ENCODE measurements at regions not wholly inside any gene's neighbourhood (a gene's known extent, or its start where the extent isn't known, plus 50 kb on each side); places are given as distances from the start of the nearest gene placed in this dataset.
"Not testable (repeated sequence)": the region's sequence is repeated elsewhere in the genome, so short reads cannot be mapped to it uniquely, and the experiment has no call there.

DNA sequence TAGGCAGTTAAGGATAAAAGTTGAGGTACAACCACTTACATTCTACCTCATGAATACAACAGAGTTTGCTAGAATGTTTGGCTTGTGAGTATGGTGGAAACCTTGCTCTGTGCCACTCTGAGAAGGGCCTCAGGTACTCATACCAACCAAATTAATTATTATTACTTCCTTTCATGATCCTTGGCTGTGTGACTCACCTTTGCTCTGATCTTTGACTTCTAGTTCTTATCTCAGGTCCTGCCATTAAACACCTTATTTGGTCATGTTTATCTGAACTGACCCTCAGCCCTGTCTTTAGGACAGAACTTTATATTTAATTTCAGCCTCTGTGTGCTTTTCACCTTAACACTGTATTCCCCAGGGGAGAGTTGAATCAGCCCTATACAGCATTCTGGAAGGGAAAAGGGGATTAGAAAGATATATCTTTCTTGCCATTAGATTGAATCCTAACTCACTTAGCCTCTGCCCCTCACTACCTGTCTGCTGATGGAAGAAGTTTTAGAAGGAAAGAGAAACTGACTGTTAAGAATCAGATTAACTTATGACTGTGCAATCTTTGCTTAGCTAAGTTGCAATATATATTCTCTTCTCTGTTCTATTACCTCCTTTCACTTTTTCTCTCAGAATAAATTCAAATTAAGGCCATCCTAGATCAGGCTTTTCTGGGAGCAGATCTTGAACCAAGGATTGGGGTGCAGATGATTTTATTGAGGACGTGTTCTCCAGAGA lies 260.4 kb upstream of the DPYD start:
- no peak for DNase-seq

DNA sequence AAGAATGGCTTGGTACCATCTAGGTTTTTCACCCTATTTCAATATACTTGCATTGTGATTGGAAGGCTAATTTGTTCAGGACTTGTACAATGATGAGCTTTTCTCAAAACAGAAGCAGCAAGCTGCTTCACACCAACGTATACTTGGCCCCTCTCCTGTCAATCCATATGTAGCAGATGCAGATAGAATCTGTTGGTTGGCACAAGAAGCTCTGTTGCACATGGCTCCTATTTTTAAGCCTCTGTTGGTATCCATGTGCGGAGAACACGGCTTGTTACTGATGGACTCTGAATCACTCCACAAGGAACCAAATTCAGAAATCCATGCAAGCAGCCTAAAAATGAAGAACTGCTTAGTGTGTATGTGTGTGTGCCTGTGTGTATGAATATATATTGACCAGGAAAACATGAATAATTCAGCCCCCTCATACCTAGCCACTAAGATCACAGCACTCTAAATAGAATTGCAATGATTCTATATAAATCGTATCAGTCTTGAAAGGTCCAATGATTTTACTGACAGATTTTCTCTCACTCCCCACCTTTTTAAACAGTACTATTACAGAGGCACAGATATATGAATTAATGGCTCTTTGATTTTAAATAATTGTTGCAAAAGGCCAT lies 258.4 kb upstream of the DPYD start:
- DNase-seq: no peak

DNA sequence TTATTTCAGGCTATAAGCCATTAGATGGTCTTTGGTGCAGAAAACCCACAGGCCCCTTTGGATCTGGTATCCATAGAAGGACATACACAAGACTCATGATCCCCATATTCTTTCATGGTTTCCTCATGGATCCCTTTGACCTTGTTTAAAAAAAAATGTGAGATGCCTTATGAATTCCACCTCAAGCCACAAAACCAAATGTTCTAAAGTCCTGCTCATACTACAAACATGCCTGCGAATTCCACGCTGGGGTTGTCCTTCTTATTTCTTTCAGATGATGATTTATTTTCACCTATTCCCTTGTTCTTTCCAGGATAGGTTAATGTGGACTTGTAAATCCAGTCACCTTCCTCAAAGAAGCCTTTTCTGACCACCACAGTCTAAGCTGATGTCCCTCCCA lies 256.9 kb upstream of the DPYD start:
- no peak for DNase-seq

DNA sequence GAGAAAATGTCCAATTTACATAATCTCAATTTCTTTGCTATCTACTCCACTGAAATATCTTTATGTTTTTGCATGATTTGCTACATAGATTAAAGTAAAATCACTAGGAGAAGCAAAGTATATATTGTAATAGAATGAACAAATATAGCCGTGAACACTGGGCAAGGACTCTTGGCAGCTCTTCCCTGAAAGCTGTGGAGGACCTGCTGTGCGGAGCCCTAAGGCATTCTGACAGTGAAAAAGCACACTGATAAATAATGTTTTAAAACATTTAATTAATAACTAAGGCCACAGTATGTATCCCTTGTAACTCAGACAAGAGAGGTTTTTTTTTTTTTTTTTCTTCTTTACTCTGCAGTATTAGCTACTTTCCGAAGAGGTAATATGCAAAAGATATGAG lies 256.1 kb upstream of the DPYD start:
- DNase-seq: no peak

DNA sequence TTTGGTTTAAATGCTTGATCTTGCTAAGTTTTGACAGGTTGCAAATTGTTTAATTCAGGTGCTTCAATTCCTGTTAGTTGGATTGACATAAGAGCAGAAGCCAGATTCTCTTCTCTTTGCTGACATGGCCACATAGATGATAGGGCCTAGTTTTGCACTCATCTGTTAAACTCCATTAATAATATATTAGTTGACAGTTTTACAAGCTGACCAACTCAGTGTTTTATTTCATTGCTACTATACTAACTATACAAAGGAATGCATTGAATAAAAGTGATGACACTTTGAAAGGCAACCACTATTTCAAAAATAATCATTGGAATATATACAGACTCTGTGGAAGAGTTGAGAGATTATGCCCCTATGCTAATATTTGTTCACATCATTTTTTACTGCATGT lies 255.6 kb upstream of the DPYD start:
- DNase-seq: no peak

DNA sequence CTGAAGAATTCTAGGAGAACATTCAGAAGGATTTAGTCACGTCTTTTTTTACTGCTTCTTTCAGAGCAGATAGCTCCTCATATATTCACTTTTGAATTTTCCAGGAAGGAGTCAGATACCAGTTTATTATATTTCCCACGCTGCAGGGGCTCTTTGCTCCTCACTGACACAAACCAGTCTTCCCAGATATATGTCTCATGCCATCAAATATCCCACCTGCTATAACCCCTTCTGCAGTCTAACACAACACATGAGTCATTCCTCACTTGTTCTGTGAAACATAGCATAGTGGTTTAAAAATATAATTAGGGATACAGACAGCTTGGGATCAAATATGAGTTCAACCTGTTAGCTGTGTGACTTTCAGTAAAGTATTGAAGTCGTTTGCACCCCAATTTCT lies 251.7 kb upstream of the DPYD start:
- DNase-seq: no peak

DNA sequence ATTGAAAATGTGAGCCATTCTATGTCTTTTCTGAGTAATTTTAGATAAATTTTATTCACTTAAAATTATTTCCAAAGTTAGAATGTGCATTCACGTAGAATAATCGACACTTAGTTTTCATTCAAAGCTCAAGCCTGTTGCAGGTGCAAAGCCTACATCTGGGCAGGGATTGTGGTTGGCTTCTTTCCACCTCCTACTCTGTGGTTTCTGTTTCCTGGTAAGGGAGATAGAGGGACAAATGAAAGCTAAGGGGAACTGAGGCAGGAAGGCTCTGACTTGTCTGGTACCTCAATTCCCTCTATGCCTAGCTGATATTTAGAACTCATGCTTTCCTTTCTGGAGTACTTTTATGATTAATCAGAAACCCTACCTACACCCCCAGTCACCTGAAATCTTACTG lies 251.2 kb upstream of the DPYD start:
- no peak for DNase-seq

DNA sequence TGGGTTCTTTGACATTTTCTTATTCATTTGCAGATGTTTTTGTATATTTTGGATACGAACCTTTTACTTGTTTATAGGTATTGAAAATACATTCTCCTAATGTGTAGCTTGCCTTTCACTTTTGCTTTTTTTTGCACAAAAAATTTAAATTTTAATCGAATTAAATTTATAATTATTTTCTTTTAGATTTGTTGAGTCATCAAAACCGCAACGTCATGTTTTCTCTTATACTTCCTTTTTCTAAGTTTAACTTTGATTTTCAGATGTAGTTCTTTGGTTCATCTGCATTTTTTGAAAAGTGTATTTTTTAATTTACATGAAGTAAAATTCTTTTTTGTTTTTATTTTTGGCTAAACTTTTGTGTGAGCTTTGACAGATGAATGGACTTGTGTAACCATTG lies 243.7 kb upstream of the DPYD start:
- no peak for DNase-seq

DNA sequence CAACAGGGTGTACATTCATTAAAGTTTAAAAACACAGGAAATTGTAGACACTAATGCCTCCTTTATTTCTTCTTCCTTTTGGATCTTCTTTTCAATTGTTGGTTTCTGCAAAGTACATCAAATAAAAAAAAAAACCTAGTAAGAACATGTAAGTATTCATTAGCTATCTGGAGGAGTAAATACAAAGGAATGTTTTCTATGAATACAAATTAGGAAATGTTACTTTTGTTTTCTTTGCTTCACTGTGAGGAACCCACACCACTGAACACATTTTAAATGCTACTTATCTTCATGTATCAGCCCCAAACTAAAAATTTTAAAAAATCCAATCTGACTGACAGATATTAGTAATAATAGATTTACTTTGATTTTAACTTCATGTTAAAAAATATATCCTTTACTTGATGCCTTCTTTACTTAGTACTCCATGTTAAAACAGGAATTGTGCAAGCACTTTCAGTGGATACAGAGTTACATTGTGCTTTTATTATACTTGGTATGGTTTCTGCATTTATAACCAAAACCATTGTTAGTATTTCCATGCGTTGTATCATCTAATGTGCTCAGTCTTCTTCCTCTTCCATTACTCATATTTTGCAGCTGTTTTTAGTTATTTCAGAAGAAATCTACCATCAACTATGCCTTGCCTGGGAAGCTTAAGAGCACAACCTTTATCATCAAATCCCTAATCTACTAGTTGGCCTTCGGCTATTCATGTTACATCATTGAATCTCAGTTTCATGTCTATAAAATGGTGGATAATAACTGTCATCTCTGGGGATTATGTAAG lies 236.9 kb upstream of the DPYD start:
- DNase-seq: no peak

DNA sequence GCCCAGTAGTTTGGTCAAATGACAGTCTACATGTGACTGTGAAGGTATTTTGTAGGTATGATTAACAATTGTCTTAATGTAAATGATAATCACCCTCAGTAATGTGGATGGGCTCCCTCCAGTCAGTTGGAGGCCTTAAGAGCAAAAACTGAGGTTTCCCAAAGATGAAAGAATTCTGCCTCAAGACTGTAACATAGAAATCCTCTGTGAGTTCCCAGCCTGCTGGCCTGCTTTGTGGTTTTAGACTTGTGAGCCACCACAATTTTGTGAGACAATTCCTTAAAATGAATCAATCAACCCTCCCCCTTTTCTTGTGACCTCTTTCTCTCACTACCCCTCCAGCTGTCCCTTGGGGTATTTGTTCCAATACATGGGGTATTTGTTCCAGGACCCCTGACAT lies 226.4 kb upstream of the DPYD start:
- DNase-seq: no peak

DNA sequence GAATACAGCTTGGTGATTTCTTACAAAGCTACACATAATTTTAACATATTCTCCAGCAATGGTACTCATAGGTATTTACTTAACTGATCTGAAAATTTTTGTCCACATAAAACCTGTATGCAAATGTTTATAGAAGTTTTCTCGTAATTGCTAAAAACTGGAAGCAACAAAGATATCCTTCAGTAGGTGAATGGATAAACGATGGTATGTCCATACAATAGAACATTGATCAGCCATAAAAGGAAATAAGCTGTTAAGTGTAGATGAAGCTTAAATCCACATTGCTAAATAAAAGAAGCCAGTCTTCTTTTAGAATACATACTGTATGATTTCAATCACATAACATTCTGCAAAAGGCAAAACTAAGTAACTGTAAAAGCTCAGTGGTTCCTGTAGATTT lies 224.8 kb upstream of the DPYD start:
- no peak for DNase-seq

DNA sequence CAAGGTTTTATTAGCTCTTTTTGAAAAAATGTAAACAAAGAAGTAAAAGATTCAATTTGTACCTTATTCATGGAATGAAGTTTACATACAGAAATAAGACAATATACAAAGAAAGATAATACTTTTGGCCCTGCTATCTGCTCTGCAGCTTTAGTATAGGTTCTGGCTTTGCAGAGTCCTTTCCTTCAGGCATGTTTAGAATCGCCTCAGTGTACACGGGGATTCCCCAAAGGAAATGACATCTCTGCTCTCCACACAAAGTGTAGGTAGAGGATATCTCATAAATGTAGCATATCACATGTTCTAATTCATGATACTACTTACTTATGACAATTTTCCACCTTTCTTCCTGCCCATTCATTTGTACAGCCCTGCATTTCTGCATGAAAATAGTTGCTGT lies 222.6 kb upstream of the DPYD start:
- DNase-seq: no peak

DNA sequence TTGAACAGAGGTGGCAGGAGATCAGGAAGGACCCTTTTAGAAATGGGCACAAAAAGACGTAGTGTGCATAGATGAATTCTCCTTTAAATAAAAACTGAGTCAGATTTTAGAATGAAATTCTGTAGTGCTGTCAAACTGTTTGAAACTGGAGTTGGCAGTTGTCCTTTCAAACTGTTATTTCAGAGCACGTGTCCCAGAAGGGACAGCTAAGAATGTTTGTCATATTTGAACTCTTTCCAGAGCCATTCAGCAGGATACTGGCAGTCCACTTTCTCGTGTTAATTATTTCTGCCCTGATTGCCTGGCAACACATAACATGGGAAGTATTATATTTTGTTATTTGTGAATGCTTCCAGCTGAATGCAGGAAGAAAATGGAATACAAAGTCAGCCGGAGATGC lies 212.3 kb upstream of the DPYD start:
- no peak for DNase-seq

DNA sequence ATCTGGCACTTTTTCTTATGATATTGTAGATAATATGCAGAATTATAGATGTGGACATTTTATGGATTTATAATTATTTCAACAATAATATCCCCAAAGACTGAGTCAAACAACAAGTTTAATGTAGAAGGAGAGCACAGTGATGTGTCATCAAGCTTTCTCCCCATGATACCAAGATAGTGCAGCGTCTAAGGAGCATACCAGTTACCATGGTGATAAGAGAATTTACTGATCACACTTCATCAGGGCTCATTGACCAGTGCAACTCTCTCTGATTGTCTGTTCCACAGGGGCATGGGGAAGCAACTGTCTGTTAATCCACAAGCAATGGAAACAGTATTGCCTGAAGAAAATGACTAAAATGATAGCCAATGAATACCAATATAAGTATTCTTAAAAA lies 209.6 kb upstream of the DPYD start:
- DNase-seq: no peak

DNA sequence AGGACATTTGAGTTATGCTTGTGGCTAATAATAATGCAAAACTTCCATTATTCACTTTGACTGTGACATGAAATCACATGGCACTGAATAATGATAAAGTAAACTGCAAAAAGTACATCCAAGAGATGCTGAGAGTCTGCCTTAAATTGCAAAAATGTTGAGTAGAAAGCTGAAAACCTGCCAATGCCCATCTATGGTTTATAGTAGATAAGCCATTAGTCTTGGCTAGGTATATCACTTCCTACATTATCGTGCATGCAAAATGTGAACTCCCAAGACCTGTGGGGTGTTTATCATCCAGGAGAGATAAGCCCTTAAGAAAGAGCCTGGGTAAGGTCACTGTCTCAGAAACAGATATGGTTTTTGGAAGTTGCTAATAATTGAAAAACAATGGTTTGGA lies 208.7 kb upstream of the DPYD start:
- DNase-seq: no peak

DNA sequence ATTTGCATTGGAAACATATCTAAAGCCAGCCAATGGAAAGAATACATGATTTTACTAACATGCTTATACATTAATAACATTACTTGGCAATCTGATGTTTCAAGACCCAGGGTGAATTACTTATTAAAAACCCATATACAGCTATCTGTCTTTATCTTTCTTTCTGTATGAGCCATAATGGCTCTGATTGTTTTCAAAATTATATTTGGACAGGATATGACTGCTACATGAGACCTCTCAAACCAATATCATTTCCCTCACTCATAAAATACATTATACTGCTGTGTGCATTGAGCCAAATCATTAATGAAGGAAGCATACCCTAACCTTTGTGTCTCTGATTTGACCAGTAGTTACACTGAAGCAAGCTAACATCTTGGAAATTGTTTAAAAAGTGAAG lies 205.9 kb upstream of the DPYD start:
- no peak for DNase-seq

DNA sequence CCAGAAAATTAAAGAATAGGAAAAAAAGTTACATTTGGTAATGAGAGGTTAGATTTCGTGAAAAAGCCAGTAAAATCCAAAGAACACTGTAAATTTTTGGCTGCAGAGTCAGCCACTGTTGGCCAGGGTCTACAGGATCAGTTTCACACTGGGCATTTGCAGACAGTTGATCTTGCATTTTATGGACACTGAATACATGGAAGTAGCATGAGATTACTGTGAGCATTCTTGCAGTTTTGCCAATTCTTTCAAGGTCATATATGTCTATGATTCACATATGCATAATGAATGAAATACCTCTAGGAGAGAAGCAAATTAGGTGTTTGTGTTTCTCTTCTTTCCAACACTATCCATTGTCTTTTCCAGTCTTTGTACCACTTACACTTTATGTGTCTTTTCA lies 200.8 kb upstream of the DPYD start:
- DNase-seq: no peak

DNA sequence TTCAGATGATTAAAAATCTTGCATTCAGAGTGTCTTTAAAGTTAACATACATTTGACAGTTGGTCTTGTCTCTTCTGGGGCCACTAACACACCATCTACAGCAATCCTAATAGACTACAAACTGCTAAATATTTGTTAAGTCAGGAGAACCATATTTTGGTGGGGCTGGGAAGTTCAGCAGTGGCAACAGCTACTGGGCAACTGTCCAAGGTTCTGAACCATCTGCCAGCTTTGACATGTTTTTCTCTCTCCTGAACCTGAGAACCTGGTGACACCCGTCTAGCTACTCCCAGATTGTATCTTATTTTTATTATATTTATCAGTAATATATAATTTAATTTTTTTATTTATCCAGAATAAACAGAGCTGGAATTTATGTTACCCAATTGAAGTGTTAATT lies 199.0 kb upstream of the DPYD start:
- DNase-seq: no peak

DNA sequence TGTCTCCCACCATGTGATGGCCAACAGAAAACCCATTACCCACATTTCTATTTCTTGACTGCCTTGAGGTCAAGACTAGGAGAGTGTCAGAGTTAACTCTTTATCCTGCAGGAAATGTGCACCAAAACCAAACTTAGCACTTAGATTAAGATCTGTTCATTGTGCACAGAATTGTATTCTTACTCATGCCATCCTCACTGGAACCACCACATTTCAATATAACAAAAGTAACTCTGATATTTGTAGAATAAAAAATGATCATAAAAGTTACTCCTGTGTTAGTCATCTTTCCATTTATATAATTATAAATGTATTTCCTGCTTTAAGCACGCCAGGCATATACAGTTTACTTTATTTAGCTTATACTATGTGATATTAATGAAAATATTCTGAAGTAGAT lies 193.0 kb upstream of the DPYD start:
- DNase-seq: no peak

DNA sequence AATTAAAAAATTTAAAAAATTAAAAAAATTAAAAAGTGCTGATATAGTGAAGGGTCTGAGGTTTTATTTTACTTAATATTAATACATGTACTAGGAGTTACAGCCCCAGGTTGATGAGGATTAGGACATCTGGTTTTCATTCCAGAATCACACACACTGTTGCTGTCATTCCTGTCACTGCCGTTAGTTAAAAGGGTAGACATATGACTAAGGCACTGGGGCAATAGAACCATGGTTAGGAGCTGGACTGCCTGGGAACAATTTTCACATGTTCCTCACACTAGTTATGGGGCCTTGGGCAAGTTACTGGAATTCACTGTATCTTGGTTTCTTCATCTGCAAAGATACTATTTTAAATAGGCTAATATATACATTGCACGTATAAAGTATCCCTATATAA lies 191.8 kb upstream of the DPYD start:
- no peak for DNase-seq

DNA sequence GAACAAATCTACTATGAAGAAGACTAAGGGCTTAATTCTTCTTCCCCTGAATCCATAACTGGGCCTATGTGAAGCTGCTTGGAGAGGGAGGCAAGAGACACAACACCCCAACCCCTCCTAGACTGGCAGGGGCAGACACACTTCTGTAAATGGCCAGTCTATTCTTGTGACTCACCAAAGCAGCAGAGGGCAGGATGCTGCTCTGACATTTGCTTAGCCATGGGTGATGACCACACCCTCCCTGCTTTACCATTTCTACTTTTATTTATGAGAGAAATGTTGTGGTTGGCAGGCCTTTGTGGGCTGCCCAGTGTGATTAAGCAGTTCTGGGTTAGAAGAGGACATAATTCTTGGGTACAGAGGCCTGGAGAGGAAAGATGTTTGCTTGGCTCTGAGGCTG lies 189.8 kb upstream of the DPYD start:
- no peak for DNase-seq

DNA sequence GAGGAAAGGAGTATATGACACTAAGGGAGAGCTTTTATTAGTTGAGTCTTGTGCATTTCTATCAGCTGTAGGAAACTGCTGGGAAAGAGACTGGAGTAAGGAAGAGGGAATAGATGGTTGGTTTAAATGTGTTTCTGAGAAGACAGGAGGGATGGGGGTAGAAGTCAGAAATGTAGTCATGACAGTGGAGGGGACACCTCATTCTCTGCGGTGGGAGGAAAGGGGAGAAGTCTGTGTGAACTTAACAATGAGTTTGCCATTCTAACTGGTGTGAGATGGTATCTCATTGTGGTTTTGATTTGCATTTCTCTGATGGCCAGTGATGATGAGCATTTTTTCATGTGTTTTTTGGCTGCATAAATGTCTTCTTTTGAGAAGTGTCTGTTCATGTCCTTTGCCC lies 187.5 kb upstream of the DPYD start:
- DNase-seq: not testable (repeated sequence)

DNA sequence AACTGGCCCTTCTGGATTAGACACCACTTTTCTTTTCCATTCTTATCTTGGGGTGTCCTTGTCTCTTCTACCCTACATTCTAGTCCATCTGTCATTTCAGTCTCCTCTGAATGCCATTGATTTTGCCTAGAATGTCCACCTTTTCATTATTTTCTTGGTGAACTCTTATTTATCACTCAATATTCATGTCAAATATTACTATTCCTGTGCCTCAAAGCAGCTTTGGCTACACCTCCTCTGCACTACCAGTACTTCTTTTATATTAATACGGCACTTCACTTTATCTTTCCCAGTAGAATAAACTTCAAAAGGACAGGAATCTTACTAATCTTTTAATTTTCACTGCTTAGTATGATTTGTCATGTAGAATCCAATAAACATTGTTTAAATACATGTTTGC lies 186.4 kb upstream of the DPYD start:
- no peak for DNase-seq

DNA sequence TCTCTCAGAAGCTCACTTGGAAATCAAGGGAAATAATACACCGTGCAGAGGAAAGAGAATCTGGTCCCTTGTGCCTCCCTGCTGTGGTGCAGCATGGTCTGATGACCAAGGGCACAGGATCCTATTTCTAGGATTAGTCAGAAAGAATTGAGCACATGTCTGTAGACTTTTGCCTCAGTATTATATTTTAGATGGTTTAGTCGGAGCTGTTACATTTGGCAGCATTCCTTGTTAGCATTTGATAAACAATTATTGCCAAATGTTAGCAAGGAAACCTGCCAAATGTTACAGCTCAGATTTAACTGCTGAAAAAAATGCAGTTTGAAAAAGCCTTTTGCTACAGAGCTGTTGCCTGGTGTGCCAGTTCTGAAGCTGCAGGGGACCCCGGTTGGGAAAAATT lies 183.5 kb upstream of the DPYD start:
- no peak for DNase-seq

All from NCI-H510A (cell line).